G401 (cell line): ENCODE measurements at regions not wholly inside any gene's neighbourhood (a gene's known extent, or its start where the extent isn't known, plus 50 kb on each side); places are given as distances from the start of the nearest gene placed in this dataset.

Source experiments
- DNase-seq: peaks from one replicate; pipeline ENCODE4 v3.0.0-alpha.2; 2015; ENCODE audit warnings: low spot score
- in situ Hi-C: cut with HindIII; loops from 2 replicates; pipeline ENCODE4 v1.10.0; 2016; ENCODE audit warnings: low sequenced_read_pairs, mixed read lengths

DNA sequence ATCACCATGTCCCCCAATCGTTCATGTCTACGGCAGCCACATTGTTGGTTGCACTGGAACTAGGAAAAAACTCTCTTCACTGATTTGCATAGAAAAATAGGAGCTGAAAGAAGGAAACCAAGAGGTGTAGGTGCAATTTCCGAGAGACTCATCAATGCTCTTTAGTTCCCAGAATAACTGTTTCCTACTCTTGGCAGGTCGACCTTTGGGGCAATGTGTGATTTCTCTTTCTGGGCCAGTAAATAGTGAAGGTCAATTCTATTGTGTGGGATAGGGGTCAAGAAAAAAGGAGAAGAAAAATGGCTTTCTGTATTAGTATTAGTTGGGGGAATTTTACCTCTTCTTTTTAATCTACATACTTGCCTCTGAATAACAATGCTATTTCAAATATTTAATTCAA lies 55.9 kb upstream of the PDE5A start:
- DNase-seq, result no peak
- in situ Hi-C loops, result no loop called here

GRCh38 chr4:119683518-119683917 lies 54.9 kb upstream of the PDE5A start:
- in situ Hi-C loops, result no loop called here
- DNase-seq, result no peak

GRCh38 chr4:119682099-119682498 lies 53.5 kb upstream of the PDE5A start:
- in situ Hi-C loops, result no loop called here
- DNase-seq, result no peak

GRCh38 chr4:119679251-119679650 lies 50.6 kb upstream of the PDE5A start:
- DNase-seq, result no peak
- in situ Hi-C loops, result no loop called here

- in situ Hi-C loops, result no loop called here
Observed at GRCh38 chr4:119678761-119679160, 50.2 kb upstream of the PDE5A start.

More at GRCh38 chr4:119678761-119679160, 50.2 kb upstream of the PDE5A start:
- no peak for DNase-seq
